ENCODE measurements at regions not wholly inside any gene's neighbourhood (a gene's known extent, or its start where the extent isn't known, plus 50 kb on each side); places are given as distances from the start of the nearest gene placed in this dataset.

- TF ChIP-seq WRNIP1 (IDR thresholded peaks at IDR 0.05; ENCODE audit: borderline replicate concordance, low read depth, low read length): no peak
- TF ChIP-seq SP1 (IDR thresholded peaks at IDR 0.05; ENCODE audit: low read depth, low read length): no peak
- no peak for TF ChIP-seq TBL1XR1 (IDR thresholded peaks at IDR 0.05; ENCODE audit: low read depth, low read length)
- TF ChIP-seq TCF12 (IDR thresholded peaks at IDR 0.05; ENCODE audit: low read depth, low read length): no peak
- TF ChIP-seq ATF3 (IDR thresholded peaks at IDR 0.05; ENCODE audit: borderline replicate concordance, extremely low read depth, low read depth, low read length): no peak
- TF ChIP-seq USF2 (IDR thresholded peaks at IDR 0.05; ENCODE audit: borderline replicate concordance, low read depth, low read length): no peak
- TF ChIP-seq ASH2L (IDR thresholded peaks at IDR 0.05; ENCODE audit: borderline replicate concordance, low read depth): no peak
Observed at GRCh38 chr2:88258208-88258607, 88.1 kb downstream of the THNSL2 start (continued).

GRCh38 chr2:88254437-88255091, 84.4 kb downstream of the THNSL2 start:
- H3K4me1 ChIP-seq (ENCODE audit: control insufficient read depth, insufficient read depth, low read length): no peaks in the 10 kb centered on the region
- 14% methylated on average over 3 of the region's 3 CpGs for WGBS (ENCODE audit: insufficient coverage, insufficient replicate concordance, low lambda C conversion rate, missing lambda C conversion rate)
- SMC1A ChIA-PET (ENCODE audit: uncharacterized antibody, unreplicated experiment): interaction anchor here (0.8 to 1.2 kb wide), 3 partner anchors 12 to 403 kb away, joined by 3 read pairs; no protein-coding TSS in a partner anchor
- POLR2A ChIA-PET: no interaction called here
- no peaks in the 10 kb centered on the region for H3K9me3 ChIP-seq (replicated peaks; ENCODE audit: control insufficient read depth, insufficient read depth, low read length)
- FAIRE-seq: no peak
- H3K27me3 ChIP-seq (replicated peaks in 1 of 2; ENCODE audit: control insufficient read depth in 2 of 2, insufficient read depth in 2 of 2, low read length in 1 of 2): no peaks in the 10 kb centered on the region; a peak in 1 of 4 replicates
- no peak for DNase-seq (ENCODE audit: low read depth, low spot score)
- CTCF ChIA-PET: interaction anchor here (1.7 kb wide), 1 partner anchor 10 kb away, joined by 3 read pairs; no protein-coding TSS in a partner anchor
- in situ Hi-C loops (cut with MboI) (no loop called here), intact Hi-C loops (cut with micrococcal nuclease; ENCODE audit: unreplicated experiment) (no loop called here)
- ATAC-seq: no peak
- H3K27ac ChIP-seq (ENCODE audit: control insufficient read depth, insufficient read depth): no peak overlapping the region
- no peak overlapping the region for H3K4me2 ChIP-seq (ENCODE audit: control insufficient read depth, insufficient read depth)
- RAD21 ChIA-PET (ENCODE audit: unreplicated experiment): no interaction called here
- no peak overlapping the region for H2AFZ ChIP-seq (ENCODE audit: control insufficient read depth, low read depth, low read length)
- H3K36me3 ChIP-seq (ENCODE audit: control insufficient read depth in 2 of 2, insufficient read depth in 2 of 2, low read length in 1 of 2): no peaks in the 10 kb centered on the region
- H3K4me3 ChIP-seq: no peak overlapping the region
- BruUV-seq (replicated peaks): no TSS peak
- no peak overlapping the region for H3K9ac ChIP-seq (ENCODE audit: control insufficient read depth, insufficient read depth, low read length)
- no peaks in the 10 kb centered on the region for H4K20me1 ChIP-seq (ENCODE audit: control insufficient read depth, insufficient read depth)
- H3K79me2 ChIP-seq (ENCODE audit: control insufficient read depth, insufficient read depth, low read length): no peaks in the 10 kb centered on the region
- TF ChIP-seq ZBTB40 (IDR thresholded peaks at IDR 0.05; ENCODE audit: borderline replicate concordance) (no peak), NR2C1 (IDR thresholded peaks at IDR 0.05) (no peak), GABPA (IDR thresholded peaks at IDR 0.05; ENCODE audit: low read depth) (no peak), ZNF207 (IDR thresholded peaks at IDR 0.05; ENCODE audit: borderline replicate concordance) (no peak), CREM (IDR thresholded peaks at IDR 0.05; ENCODE audit: low read depth) (no peak), DPF2 (IDR thresholded peaks at IDR 0.05) (no peak), ETV6 (conservative IDR thresholded peaks at IDR 0.05 in 1 of 2, IDR thresholded peaks at IDR 0.05 in 1 of 2; ENCODE audit: borderline replicate concordance in 1 of 2, low read depth in 1 of 2) (no peak), YY1 (IDR thresholded peaks at IDR 0.05; ENCODE audit: low read depth, low read length) (no peak), RCOR1 (conservative IDR thresholded peaks at IDR 0.05; ENCODE audit: low read depth, low read length) (no peak), SREBF2 (IDR thresholded peaks at IDR 0.05; ENCODE audit: low read length) (no peak), NR2F1 (conservative IDR thresholded peaks at IDR 0.05) (no peak), ASH2L (IDR thresholded peaks at IDR 0.05; ENCODE audit: borderline replicate concordance, low read depth) (no peak), KLF5 (IDR thresholded peaks at IDR 0.05; ENCODE audit: partially characterized antibody) (no peak), IRF4 (IDR thresholded peaks at IDR 0.05; ENCODE audit: low read depth, low read length) (no peak)
